Tibial nerve (tissue), 4 donors: ENCODE measurements at regions not wholly inside any gene's neighbourhood (a gene's known extent, or its start where the extent isn't known, plus 50 kb on each side); places are given as distances from the start of the nearest gene placed in this dataset.
A peak's percentile ranks its signal among the peaks of the same experiment; 100 is the strongest.

Experiments used
- DNase-seq, 2 donors: peaks; one replicate each; pipeline ENCODE4 v3.0.0-alpha.2; 2019; ENCODE audit warnings: low spot score in 2 of 2
- H3K27ac ChIP-seq, 4 donors: fragments of 200-600 bp; sonication (generic) in 3 of 4; one replicate each; pipeline ENCODE4 v1.5.1; 2017 to 2019; ENCODE audit warnings: mild to moderate bottlenecking in 1 of 4
- H3K27me3 ChIP-seq, 2 donors: fragments of 200-600 bp; sonication (generic) in 1 of 2; one replicate each; pipeline versions ENCODE4 v1.5.1 to v1.6.0; 2017 to 2019
- H3K36me3 ChIP-seq, 3 donors: fragments of 200-600 bp; sonication (generic); one replicate each; pipeline ENCODE4 v1.5.1; 2018 to 2019
- H3K4me1 ChIP-seq, 4 donors: fragments of 200-600 bp; sonication (generic) in 3 of 4; one replicate each; pipeline ENCODE4 v1.5.1; 2017 to 2019
- H3K4me3 ChIP-seq, 4 donors: fragments of 200-600 bp; sonication (generic) in 3 of 4; one replicate each; pipeline ENCODE4 v1.5.1; 2017 to 2019; ENCODE audit warnings: mild to moderate bottlenecking in 1 of 4, moderate library complexity in 1 of 4
- H3K9me3 ChIP-seq, 4 donors: fragments of 200-600 bp; sonication (generic) in 3 of 4; one replicate each; pipeline ENCODE4 v1.5.1; 2017 to 2019
- CTCF ChIP-seq, 5 experiments: fragments of 200-600 bp in 3 of 5; fragments of 450-650 bp in 2 of 5; sonication (generic) in 3 of 5; IDR thresholded peaks; one replicate each; pipeline ENCODE4 v1.5.1; 2016 to 2019; ENCODE audit warnings: antibody characterized with exemption in 5 of 5, mild to moderate bottlenecking in 3 of 5, moderate library complexity in 2 of 5
- EP300 ChIP-seq, 2 donors: sonication (generic); formaldehyde crosslinking; IDR thresholded peaks; one replicate each; pipeline ENCODE4 v1.6.1; 2017; ENCODE audit warnings: antibody characterized with exemption in 2 of 2, mild to moderate bottlenecking in 1 of 2
- POLR2A ChIP-seq, 2 donors: fragments of 450-650 bp; IDR thresholded peaks; one replicate each; pipeline ENCODE4 v1.6.1; 2017; ENCODE audit warnings: antibody characterized with exemption in 2 of 2, mild to moderate bottlenecking in 2 of 2, moderate library complexity in 2 of 2
- WGBS, 2 donors: methylation state at CpG; one replicate each; pipeline ENCODE4 v1.1.5; 2018; 5-methylcytosine and 5-hydroxymethylcytosine counted together

GRCh38 chr18:45519411-45520280 is 95.6 kb upstream of the SLC14A2 start:
- 71 to 72% methylated on average over 7 of the region's 7 CpGs for WGBS, 2 donors
- no peaks in the 10 kb centered on the region for H3K36me3 ChIP-seq
- peaks cover 0 to 58% (median 10%) of the 10 kb centered on the region in 4 donors for H3K4me1 ChIP-seq
- TF ChIP-seq EP300 (IDR thresholded peaks at IDR 0.05): no peak
- TF ChIP-seq CTCF (IDR thresholded peaks at IDR 0.05): no peak
- TF ChIP-seq POLR2A (IDR thresholded peaks at IDR 0.05): no peak
- no peaks in the 10 kb centered on the region for H3K27me3 ChIP-seq
- H3K4me3 ChIP-seq: no peak overlapping the region
- no peaks in the 10 kb centered on the region for H3K9me3 ChIP-seq
- peak overlapping the region in 1 of 4 donors; percentile 10 for H3K27ac ChIP-seq
- no peak for DNase-seq

- H3K4me1 ChIP-seq: peaks cover 0 to 61% (median 10%) of the 10 kb centered on the region in 4 donors
- H3K27ac ChIP-seq: peak overlapping the region in 1 of 4 donors; percentile 60
- WGBS, 2 donors: 20 to 24% methylated on average over 1 of the region's 1 CpG
Measured at GRCh38 chr18:45521136-45521535, 94.1 kb upstream of the SLC14A2 start.

DNA sequence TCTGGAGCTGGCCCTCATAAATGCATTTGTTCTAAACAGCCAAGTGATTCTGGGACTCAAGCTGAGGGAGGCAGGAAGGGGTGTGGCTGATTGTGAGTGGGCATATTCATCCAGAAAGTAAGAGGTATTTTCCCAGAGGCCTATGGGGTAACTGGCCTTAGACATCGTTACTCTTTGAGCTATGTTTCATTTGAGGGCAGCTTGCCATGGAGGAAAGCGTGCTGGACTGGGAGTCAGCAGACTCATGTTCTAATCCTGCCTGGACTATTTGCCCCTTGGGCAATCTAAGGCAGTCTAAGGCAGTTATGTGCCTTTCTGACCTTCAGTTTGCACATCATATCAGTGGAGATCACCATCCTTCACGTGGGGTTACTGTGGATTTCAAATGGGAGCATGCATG is 93.5 kb upstream of the SLC14A2 start:
- Histone ChIP-seq H3K27ac (peak overlapping the region in 2 of 4 donors; percentile 1 to 60), H3K4me1 (peaks cover 0 to 59% (median 6%) of the 10 kb centered on the region in 4 donors), H3K4me3 (no peak overlapping the region), H3K36me3 (no peaks in the 10 kb centered on the region), H3K9me3 (no peaks in the 10 kb centered on the region), H3K27me3 (no peaks in the 10 kb centered on the region)
- WGBS, 2 donors: 19 to 24% methylated on average over 3 of the region's 3 CpGs
- TF ChIP-seq EP300 (IDR thresholded peaks at IDR 0.05): peak in 1 of 2 donors; percentile 24
- no peak for TF ChIP-seq CTCF (IDR thresholded peaks at IDR 0.05)
- TF ChIP-seq POLR2A (IDR thresholded peaks at IDR 0.05): no peak
- DNase-seq: peak in 1 of 2 donors; percentile 52

More at GRCh38 chr18:45521136-45521535, 94.1 kb upstream of the SLC14A2 start:
- Histone ChIP-seq H3K9me3 (no peaks in the 10 kb centered on the region), H3K27me3 (no peaks in the 10 kb centered on the region), H3K4me3 (no peak overlapping the region), H3K36me3 (no peaks in the 10 kb centered on the region)
- no peak for DNase-seq
- no peak for TF ChIP-seq POLR2A (IDR thresholded peaks at IDR 0.05)
- no peak for TF ChIP-seq CTCF (IDR thresholded peaks at IDR 0.05)
- TF ChIP-seq EP300 (IDR thresholded peaks at IDR 0.05): no peak

DNA sequence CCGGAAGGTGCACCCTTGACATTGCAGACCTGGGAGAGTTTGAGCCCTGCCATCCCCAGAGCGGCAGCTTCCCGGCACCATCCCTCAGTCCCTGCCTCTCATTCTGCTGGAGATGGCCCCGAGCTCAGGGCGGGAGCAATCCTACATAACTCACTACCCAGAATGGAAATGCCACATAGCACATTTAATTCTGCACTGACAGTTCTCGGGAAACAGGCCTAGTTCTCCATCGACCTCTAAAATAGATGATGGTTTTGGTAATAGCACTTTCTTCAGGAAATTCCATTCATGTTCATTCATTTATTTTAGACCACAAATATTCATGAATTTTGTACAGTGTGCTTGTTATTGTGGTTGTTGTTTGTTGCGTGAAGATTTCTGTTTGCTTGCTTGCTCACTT is 92.9 kb upstream of the SLC14A2 start:
- no peak for TF ChIP-seq POLR2A (IDR thresholded peaks at IDR 0.05)
- TF ChIP-seq EP300 (IDR thresholded peaks at IDR 0.05): no peak
- no peak for TF ChIP-seq CTCF (IDR thresholded peaks at IDR 0.05)
- H3K27ac ChIP-seq: peak overlapping the region in 2 of 4 donors; percentile 1 to 60

DNA sequence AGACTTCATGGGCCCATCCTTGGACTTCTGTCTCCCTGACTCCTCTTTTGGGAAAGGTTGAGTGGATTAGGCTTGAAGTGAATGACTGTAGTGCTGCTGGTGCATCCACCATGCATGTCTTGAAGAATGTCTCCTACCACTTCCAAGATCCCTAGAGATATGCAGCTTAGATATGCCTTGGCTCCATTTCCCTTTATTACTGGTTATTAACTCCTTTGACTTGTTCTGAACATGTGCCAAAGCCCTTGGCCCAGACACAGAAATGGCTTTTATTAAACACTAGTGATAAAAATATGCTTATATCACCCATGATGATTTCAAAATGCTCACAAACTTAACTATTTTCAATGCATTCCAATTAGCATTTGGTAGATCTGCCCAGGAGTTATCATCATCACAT is 90.0 kb upstream of the SLC14A2 start:
- H3K27me3 ChIP-seq: no peaks in the 10 kb centered on the region
- H3K9me3 ChIP-seq: no peaks in the 10 kb centered on the region
- H3K4me1 ChIP-seq: peaks cover 0 to 38% (median 2%) of the 10 kb centered on the region in 4 donors
- no peaks in the 10 kb centered on the region for H3K36me3 ChIP-seq
- H3K27ac ChIP-seq: no peak overlapping the region
- DNase-seq: no peak
- TF ChIP-seq EP300 (IDR thresholded peaks at IDR 0.05) (no peak), CTCF (IDR thresholded peaks at IDR 0.05) (no peak), POLR2A (IDR thresholded peaks at IDR 0.05) (no peak)
- no peak overlapping the region for H3K4me3 ChIP-seq

More for the DNA sequence above, 92.9 kb upstream of the SLC14A2 start:
- Histone ChIP-seq H3K4me3 (no peak overlapping the region), H3K36me3 (no peaks in the 10 kb centered on the region), H3K4me1 (peaks cover 0 to 56% (median 6%) of the 10 kb centered on the region in 4 donors), H3K9me3 (no peaks in the 10 kb centered on the region), H3K27me3 (no peaks in the 10 kb centered on the region)
- WGBS, 2 donors: 66 to 68% methylated on average over 8 of the region's 8 CpGs
- DNase-seq: no peak
